HG03066 (cell line): ENCODE measurements at regions not wholly inside any gene's neighbourhood (a gene's known extent, or its start where the extent isn't known, plus 50 kb on each side); places are given as distances from the start of the nearest gene placed in this dataset.
"Not testable (repeated sequence)": the region's sequence is repeated elsewhere in the genome, so short reads cannot be mapped to it uniquely, and the experiment has no call there.

ENCODE experiments used
- ATAC-seq: cut with Tn5 transposase; IDR thresholded peaks from one replicate; pipeline ENCODE4 v1.9.1; 2021; ENCODE audit warnings: low read depth; ENCODE audit not compliant: unreplicated experiment

DNA sequence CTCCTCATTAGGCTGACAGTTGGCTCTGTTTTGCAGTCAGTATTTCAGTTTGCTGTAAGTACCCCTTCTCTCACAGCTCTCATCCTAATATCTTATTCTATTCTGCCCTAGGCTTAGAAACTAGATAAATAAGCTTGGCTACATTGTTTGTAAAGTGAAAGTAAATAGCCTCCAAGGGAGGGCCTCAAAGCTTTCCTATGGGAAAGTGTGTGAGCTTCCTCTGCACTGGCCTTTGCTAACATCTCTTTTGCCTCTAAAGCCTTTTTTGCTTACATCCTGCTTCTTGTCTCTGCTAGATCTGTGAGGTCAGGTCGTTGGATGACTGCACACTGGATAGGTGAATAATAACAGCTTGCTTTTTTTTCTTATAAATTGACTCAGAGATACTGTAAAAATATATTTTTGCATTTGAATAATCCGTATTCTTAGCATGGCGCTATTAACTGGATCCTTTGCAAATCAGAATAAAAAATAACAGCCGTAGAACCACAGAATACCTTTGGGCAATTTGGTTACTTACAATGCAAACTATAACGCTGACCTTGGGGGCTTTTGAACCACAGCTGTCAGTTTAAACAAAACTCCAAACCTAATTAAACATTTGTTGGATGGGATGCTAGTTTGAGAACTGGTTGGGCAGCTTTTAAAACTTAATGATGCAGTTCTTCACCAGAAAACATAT, 55.1 kb downstream of the TTC6 start:
- ATAC-seq = no peak

GRCh38 chr14:37652042-37652441, 56.6 kb downstream of the TTC6 start:
- no peak for ATAC-seq

- ATAC-seq = no peak
Measured at GRCh38 chr14:37655418-37655817, 60.0 kb downstream of the TTC6 start.

DNA sequence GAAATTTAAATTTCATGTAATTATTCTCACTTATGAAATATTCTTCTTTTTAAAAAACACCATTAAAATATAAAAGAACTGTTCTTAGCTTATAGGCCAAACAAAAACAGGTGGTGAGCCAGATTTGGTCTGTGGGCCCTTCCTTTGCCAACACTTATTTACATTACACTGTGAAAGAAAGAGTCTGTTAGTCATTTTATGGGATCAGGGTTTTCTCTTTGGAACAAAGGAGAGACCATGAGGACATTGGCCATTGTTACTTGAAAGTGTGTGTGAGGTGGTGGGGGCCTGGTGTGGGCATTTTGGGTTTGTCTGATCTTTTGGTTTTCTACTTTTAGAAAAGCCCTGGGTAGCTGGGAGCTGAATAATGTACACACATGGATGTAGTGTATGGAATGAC, 62.7 kb downstream of the TTC6 start:
- no peak for ATAC-seq

DNA sequence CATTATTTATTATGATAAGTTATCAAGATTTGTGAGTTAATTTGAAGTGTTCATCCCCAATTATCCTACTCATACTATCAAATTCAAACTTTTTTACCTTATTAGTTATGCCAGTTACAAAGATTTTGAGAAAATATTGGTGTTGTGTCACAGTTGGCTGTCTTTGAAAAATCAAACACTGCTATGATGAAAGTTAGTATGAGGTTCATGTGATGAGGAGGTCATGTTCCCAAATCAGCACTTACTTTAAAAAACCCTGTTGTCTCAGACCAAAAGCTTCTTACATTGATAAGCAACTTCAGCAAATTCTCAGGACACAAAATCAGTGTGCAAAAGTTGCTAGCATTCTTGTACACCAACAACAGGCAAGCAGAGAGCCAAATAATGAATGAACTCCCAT, 68.1 kb downstream of the TTC6 start:
- no peak for ATAC-seq

GRCh38 chr14:37665479-37665878, 70.0 kb downstream of the TTC6 start:
- no peak for ATAC-seq

- no peak for ATAC-seq
Measured at GRCh38 chr14:37665951-37666350, 70.5 kb downstream of the TTC6 start.

DNA sequence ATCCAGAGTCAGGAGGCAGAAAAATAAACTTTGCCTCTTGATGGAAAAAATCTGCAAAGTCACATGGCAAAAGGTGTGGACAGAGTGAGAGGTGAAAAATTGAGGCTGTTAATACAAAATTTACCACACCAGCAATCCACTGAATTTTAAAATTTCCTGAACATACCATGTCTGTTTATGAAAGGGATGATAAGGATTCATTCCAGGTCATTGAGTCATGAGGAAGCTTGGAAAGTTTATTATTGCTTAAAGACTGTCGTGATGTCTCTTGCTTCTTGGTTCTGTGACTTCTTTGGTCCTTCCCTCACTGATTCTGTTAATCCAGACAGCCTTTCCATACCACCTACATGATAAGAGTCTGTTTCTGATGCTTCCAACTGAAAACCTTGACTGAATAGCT, 73.2 kb downstream of the TTC6 start:
- ATAC-seq = no peak

GRCh38 chr14:37669242-37669641, 73.8 kb downstream of the TTC6 start:
- no peak for ATAC-seq

- ATAC-seq = no peak
Measured at GRCh38 chr14:37673439-37673838, 78.0 kb downstream of the TTC6 start.

- no peak for ATAC-seq
Measured at GRCh38 chr14:37678916-37679315, 83.5 kb downstream of the TTC6 start.

DNA sequence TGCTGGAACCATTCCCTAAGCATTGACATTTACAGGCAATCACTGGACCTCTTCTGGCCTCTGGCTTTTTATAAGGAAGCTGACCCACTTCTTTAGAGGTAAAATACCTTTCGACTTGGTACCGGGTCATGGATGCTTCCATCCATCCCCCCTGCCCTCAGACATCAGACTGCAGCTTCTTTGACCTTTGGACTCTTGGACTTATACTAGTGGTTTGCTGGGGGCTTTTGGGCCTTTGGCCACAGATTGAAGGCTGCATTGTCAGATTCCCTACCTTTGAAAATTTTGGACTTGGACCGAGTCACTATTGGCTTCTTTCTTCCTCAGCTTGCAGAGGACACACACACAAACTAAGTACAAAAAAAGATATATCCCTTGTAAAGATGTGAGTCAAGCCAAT, 86.1 kb downstream of the TTC6 start:
- ATAC-seq = no peak

DNA sequence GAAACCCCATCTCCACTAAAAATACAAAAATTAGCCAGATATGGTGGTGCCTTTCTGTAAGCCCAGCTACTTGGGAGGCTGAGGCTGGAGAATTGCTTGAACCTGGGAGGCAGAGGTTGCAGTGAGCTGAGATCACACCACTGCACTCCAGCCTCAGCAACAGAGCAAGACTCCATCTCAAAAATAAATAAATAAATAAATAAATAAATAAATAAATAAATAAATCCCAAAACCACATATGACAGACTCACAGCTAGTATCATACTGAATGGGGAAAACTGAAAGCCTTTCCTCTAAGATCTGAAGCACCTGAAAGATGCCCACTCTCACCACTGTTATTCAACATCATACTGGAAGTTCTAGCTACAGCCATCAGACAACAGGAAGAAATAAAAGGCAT, 97.3 kb downstream of the TTC6 start:
- ATAC-seq = not testable (repeated sequence)

DNA sequence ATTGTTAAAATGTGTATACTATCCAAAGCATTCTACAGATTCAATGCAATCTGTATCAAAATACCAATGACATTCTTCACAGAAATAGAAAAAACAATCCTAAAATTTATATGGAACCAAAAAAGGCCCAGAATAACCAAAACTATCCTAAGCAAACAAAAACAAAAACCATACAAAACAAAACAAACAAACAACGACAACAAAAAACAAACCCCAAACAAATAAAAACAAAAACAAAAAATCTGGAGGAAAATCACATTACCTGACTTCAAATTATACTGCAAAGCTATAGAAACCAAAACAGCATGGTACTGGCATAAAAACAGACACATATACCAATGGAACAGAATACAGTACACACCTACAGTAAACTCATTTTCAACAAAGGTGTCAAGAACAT, 98.0 kb downstream of the TTC6 start:
- not testable (repeated sequence) for ATAC-seq

DNA sequence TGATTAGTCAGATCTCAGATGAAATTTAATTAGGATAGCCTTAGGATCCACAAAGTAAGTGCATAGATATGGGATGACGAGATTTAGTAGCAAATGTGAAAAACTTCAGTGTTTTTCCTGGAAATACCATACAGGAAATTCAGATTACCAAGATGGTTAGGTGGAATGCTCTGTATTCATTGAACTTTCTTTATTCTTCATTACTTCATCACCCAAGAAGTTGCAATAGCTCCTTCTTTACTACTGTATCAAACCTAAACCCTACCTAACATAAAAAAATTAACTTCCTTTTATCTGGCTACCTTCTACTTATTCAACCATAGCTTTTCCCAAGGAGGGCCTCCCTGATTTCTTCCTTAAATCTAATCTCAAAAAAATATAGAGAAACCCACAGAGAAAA, 100.4 kb downstream of the TTC6 start:
- no peak for ATAC-seq

DNA sequence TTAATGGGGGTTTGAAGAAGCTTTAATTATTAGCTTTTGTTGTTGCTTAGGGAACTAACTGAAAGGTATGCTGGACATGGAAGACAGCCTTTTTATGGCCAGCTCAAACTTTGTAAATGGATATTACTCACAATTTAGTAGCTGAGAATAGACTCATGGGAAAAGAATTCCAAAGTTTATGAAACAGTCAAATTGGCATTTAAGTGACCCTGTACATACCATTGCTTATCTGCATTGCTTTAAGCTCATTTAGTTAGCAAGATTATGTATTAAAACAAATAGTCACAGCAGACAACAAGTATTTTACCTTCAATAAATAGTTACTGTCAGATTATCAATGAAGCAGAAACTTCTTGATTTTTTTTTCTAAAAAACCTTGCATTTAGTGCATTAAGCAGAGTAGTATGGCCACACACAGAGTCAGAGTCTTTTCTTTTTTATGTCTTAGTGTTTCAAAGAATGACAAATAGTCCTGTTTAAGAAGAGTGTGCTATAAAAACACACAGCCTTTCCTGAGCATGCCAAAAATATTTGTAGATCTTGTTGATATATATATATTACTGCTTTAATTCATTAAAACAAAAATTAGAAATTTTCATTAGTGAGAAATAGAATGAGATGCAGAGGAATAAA, 102.2 kb downstream of the TTC6 start:
- no peak for ATAC-seq

- ATAC-seq = no peak
Measured at GRCh38 chr14:37698840-37699777, 103.7 kb downstream of the TTC6 start.

DNA sequence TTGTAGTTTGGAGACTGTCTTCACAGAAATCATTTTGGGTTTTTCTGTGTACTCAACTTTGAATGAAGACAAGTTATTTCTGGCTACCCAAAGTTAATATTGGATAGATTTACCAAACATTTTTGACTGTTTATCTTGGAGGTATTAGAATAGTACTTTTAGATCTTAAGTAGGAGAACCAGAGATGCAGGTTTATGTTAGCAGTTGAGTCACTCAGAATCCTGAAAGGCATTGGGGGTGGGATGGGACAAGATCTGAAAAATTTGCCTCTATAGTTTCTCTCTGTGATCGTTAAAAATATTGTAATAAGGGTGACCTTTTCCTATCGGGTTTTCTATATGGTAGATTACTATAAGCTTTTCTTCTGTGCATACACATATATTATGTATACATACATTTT, 112.3 kb downstream of the TTC6 start:
- no peak for ATAC-seq

DNA sequence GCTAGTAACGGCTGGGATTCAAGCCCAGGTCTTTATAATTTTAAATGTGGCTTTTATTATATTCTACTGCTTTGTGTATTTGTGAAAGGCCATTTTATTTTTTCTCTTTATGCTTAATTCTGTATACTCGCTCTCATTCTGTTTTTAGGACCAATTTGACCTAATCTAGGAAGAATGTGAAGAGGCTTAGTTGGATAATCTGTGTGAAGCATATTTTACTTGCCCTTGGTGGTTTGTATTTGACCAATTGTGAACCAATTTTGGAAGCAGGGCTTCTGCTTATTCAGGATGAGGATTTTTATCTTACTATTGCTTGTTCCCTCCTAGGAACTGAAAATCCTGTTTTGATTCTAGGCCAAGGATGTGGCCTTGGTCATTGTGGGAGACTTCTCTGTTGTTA, 113.1 kb downstream of the TTC6 start:
- ATAC-seq = no peak

DNA sequence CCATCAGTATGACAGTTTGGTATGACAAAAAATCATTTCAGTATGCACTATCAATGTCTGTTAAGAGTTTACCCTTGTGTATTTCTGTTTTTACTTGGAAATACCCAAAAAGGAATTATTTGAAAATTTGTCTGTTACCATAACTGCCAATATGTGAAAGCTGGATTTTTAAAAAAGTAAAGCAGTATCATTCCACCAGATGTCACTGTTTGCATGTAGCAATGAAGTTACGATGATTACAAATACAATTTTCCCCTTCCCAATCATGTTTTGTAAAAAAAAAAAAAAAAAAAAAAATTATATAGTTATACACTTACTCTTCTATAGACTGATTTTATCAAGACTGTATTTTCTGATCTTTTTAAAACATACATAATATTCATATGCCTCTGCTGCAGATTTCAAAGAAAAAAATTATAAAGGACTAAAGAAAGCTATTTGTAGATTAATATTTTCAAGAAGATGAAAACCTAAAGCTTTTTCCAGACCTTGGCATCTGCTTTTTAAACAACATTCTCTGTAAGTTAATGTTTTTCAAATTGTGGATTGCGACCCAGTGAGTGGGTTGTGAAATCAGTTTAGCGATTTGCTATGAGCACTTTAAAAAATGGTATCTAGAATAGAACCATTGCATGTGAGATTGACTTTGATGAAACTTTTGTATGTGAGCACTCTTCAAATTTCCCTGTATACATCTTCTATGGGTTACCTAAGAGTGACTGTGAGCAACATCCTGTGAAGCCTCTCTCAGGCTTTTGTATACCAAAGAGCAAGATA, 114.2 kb downstream of the TTC6 start:
- ATAC-seq = no peak

- ATAC-seq = no peak
Measured at GRCh38 chr14:37711356-37711830, 116.0 kb downstream of the TTC6 start.
